SJCRH30 (cell line): ENCODE measurements at regions not wholly inside any gene's neighbourhood (a gene's known extent, or its start where the extent isn't known, plus 50 kb on each side); places are given as distances from the start of the nearest gene placed in this dataset.

Source experiments
- DNase-seq, 2 experiments: peaks; one replicate each; pipeline ENCODE4 v3.0.0-alpha.2; 2015 to 2020
- H3K27ac ChIP-seq: fragments of 250-450 bp; sonication (Bioruptor Pico); 2 replicates; pipeline ENCODE4 v1.5.1; 2020; ENCODE audit warnings: mild to moderate bottlenecking, moderate library complexity
- H3K27me3 ChIP-seq: fragments of 250-450 bp; sonication (Bioruptor Pico); 2 replicates; pipeline ENCODE4 v1.5.1; 2020; ENCODE audit warnings: mild to moderate bottlenecking, moderate library complexity
- H3K36me3 ChIP-seq: fragments of 250-450 bp; sonication (Bioruptor Pico); 2 replicates; pipeline ENCODE4 v1.5.1; 2020; ENCODE audit warnings: mild to moderate bottlenecking, moderate library complexity
- H3K4me1 ChIP-seq: fragments of 250-450 bp; sonication (Bioruptor Pico); 2 replicates; pipeline ENCODE4 v1.5.1; 2020; ENCODE audit warnings: mild to moderate bottlenecking, moderate library complexity
- H3K4me3 ChIP-seq: fragments of 250-450 bp; sonication (Bioruptor Pico); 2 replicates; pipeline ENCODE4 v1.5.1; 2020; ENCODE audit warnings: mild to moderate bottlenecking, moderate library complexity
- H3K9me3 ChIP-seq: fragments of 250-450 bp; sonication (Bioruptor Pico); replicated peaks from 2 replicates; pipeline ENCODE4 v1.5.1; 2020; ENCODE audit warnings: mild to moderate bottlenecking, moderate library complexity

- H3K27ac ChIP-seq, result no peak overlapping the region
- H3K36me3 ChIP-seq, result no peaks in the 10 kb centered on the region
- no peaks in the 10 kb centered on the region for H3K27me3 ChIP-seq
- H3K9me3 ChIP-seq, result no peaks in the 10 kb centered on the region
- H3K4me1 ChIP-seq, result no peaks in the 10 kb centered on the region
- no peak for DNase-seq
- H3K4me3 ChIP-seq, result no peak overlapping the region
Observed at GRCh38 chr18:27794181-27794926, 382.6 kb downstream of the CDH2 start.

GRCh38 chr18:27793013-27793785 is 383.7 kb downstream of the CDH2 start:
- Histone ChIP-seq H3K27ac (no peak overlapping the region), H3K9me3 (no peaks in the 10 kb centered on the region), H3K4me1 (no peaks in the 10 kb centered on the region), H3K27me3 (no peaks in the 10 kb centered on the region), H3K4me3 (no peak overlapping the region), H3K36me3 (no peaks in the 10 kb centered on the region)
- no peak for DNase-seq

GRCh38 chr18:27789406-27789805 is 387.5 kb downstream of the CDH2 start:
- H3K4me1 ChIP-seq, result no peaks in the 10 kb centered on the region
- no peak overlapping the region for H3K4me3 ChIP-seq
- H3K27ac ChIP-seq, result no peak overlapping the region
- H3K36me3 ChIP-seq, result no peaks in the 10 kb centered on the region
- H3K9me3 ChIP-seq, result no peaks in the 10 kb centered on the region
- no peak for DNase-seq
- H3K27me3 ChIP-seq, result no peaks in the 10 kb centered on the region

GRCh38 chr18:27787547-27787946 is 389.4 kb downstream of the CDH2 start:
- no peaks in the 10 kb centered on the region for H3K27me3 ChIP-seq
- no peak for DNase-seq
- no peak overlapping the region for H3K27ac ChIP-seq
- no peaks in the 10 kb centered on the region for H3K4me1 ChIP-seq
- no peak overlapping the region for H3K4me3 ChIP-seq
- H3K36me3 ChIP-seq, result no peaks in the 10 kb centered on the region
- no peaks in the 10 kb centered on the region for H3K9me3 ChIP-seq

- no peaks in the 10 kb centered on the region for H3K36me3 ChIP-seq
- no peak overlapping the region for H3K27ac ChIP-seq
- H3K9me3 ChIP-seq, result no peaks in the 10 kb centered on the region
- no peak overlapping the region for H3K4me3 ChIP-seq
- no peak for DNase-seq
- no peaks in the 10 kb centered on the region for H3K4me1 ChIP-seq
- H3K27me3 ChIP-seq, result no peaks in the 10 kb centered on the region
Observed at GRCh38 chr18:27785815-27786471, 391.0 kb downstream of the CDH2 start.

GRCh38 chr18:27780061-27780745 is 396.7 kb downstream of the CDH2 start:
- Histone ChIP-seq H3K4me3 (no peak overlapping the region), H3K4me1 (no peaks in the 10 kb centered on the region), H3K27me3 (no peaks in the 10 kb centered on the region), H3K9me3 (no peaks in the 10 kb centered on the region), H3K27ac (no peak overlapping the region), H3K36me3 (no peaks in the 10 kb centered on the region)
- no peak for DNase-seq

- H3K27ac ChIP-seq, result no peak overlapping the region
- no peaks in the 10 kb centered on the region for H3K36me3 ChIP-seq
- H3K4me1 ChIP-seq, result no peaks in the 10 kb centered on the region
- H3K27me3 ChIP-seq, result no peaks in the 10 kb centered on the region
- no peaks in the 10 kb centered on the region for H3K9me3 ChIP-seq
- H3K4me3 ChIP-seq, result no peak overlapping the region
- no peak for DNase-seq
Observed at GRCh38 chr18:27778925-27779324, 398.0 kb downstream of the CDH2 start.

- Histone ChIP-seq H3K36me3 (no peaks in the 10 kb centered on the region), H3K4me3 (no peak overlapping the region), H3K4me1 (no peaks in the 10 kb centered on the region), H3K9me3 (no peaks in the 10 kb centered on the region), H3K27me3 (no peaks in the 10 kb centered on the region), H3K27ac (no peak overlapping the region)
- DNase-seq, result peak in 1 of 2 experiments; percentile 0
Observed at GRCh38 chr18:27778441-27778840, 398.5 kb downstream of the CDH2 start.

GRCh38 chr18:27772081-27772480 is 404.8 kb downstream of the CDH2 start:
- H3K27ac ChIP-seq, result no peak overlapping the region
- no peak for DNase-seq
- no peak overlapping the region for H3K4me3 ChIP-seq
- no peaks in the 10 kb centered on the region for H3K36me3 ChIP-seq
- H3K27me3 ChIP-seq, result no peaks in the 10 kb centered on the region
- H3K9me3 ChIP-seq, result no peaks in the 10 kb centered on the region
- no peaks in the 10 kb centered on the region for H3K4me1 ChIP-seq

- no peak for DNase-seq
- H3K27me3 ChIP-seq, result no peaks in the 10 kb centered on the region
- H3K4me1 ChIP-seq, result no peaks in the 10 kb centered on the region
- H3K36me3 ChIP-seq, result no peaks in the 10 kb centered on the region
- H3K9me3 ChIP-seq, result no peaks in the 10 kb centered on the region
- H3K27ac ChIP-seq, result no peak overlapping the region
- H3K4me3 ChIP-seq, result no peak overlapping the region
Observed at GRCh38 chr18:27771571-27771970, 405.4 kb downstream of the CDH2 start.

- Histone ChIP-seq H3K4me3 (no peak overlapping the region), H3K36me3 (no peaks in the 10 kb centered on the region), H3K27ac (no peak overlapping the region), H3K4me1 (no peaks in the 10 kb centered on the region), H3K9me3 (no peaks in the 10 kb centered on the region), H3K27me3 (no peaks in the 10 kb centered on the region)
- DNase-seq, result peak; percentile 4 to 16
Observed at GRCh38 chr18:27769152-27769551, 407.8 kb downstream of the CDH2 start.

- no peaks in the 10 kb centered on the region for H3K9me3 ChIP-seq
- no peaks in the 10 kb centered on the region for H3K27me3 ChIP-seq
- H3K27ac ChIP-seq, result no peak overlapping the region
- no peaks in the 10 kb centered on the region for H3K4me1 ChIP-seq
- no peak overlapping the region for H3K4me3 ChIP-seq
- DNase-seq, result no peak
- H3K36me3 ChIP-seq, result no peaks in the 10 kb centered on the region
Observed at GRCh38 chr18:27763936-27764335, 413.0 kb downstream of the CDH2 start.

GRCh38 chr18:27763341-27763740 is 413.6 kb downstream of the CDH2 start:
- Histone ChIP-seq H3K36me3 (no peaks in the 10 kb centered on the region), H3K9me3 (no peaks in the 10 kb centered on the region), H3K27ac (no peak overlapping the region), H3K4me3 (no peak overlapping the region), H3K4me1 (no peaks in the 10 kb centered on the region), H3K27me3 (no peaks in the 10 kb centered on the region)
- no peak for DNase-seq

- no peak overlapping the region for H3K27ac ChIP-seq
- DNase-seq, result no peak
- H3K4me3 ChIP-seq, result no peak overlapping the region
- no peaks in the 10 kb centered on the region for H3K36me3 ChIP-seq
- no peaks in the 10 kb centered on the region for H3K4me1 ChIP-seq
- no peaks in the 10 kb centered on the region for H3K27me3 ChIP-seq
- H3K9me3 ChIP-seq, result no peaks in the 10 kb centered on the region
Observed at GRCh38 chr18:27762054-27762453, 414.9 kb downstream of the CDH2 start.

- no peaks in the 10 kb centered on the region for H3K36me3 ChIP-seq
- H3K4me1 ChIP-seq, result no peaks in the 10 kb centered on the region
- no peaks in the 10 kb centered on the region for H3K9me3 ChIP-seq
- no peak for DNase-seq
- H3K27ac ChIP-seq, result no peak overlapping the region
- no peak overlapping the region for H3K4me3 ChIP-seq
- no peaks in the 10 kb centered on the region for H3K27me3 ChIP-seq
Observed at GRCh38 chr18:27752944-27753343, 424.0 kb downstream of the CDH2 start.
